ENCODE measurements at regions not wholly inside any gene's neighbourhood (a gene's known extent, or its start where the extent isn't known, plus 50 kb on each side); places are given as distances from the start of the nearest gene placed in this dataset.

DNA sequence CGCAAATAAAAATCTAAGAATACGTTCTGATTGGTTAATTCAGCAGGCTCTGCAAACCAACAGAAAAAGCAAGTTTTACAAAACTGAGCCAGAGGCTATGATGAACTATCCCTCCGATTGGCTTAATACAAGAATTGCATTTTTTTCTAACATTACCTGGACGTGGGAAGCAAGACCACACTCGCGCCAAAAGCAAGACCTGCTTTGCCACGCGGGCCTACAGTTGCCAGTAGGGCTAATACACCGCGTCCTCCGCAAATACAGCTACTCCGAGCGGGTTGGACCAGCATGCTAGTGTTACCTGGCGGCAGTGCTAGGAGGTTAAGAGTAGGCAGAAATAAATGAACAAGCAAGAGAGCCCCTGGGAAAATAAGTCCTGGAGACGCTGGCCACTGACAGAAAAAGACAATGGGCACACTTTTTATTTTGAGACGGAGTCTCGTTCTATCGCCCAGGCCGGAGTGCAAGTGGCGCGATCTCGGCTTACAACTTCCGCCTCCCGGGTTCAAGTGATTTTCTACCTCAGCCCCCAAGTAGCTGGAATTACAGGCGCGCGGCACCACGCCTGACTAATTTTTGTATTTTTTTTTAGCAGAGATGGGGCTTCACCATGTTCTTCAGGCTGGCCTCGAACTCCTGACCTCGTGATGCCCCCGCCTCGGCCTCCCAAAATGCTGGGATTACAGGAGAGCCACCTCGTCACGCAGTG is 131.9 kb upstream of the BTN3A2 start:
- peaks cover 8% of the 10 kb centered on the region for H3K27me3 Mint-ChIP-seq
- intact Hi-C loops (cut with DNase I, micrococcal nuclease): loop anchor here (1.0 to 5.0 kb wide), 5 partner anchors 9 to 110 kb away; a partner anchor contains a TSS
- peak overlapping the region; percentile 78 to 87 for H3K27ac ChIP-seq (ENCODE audit: low read depth in 1 of 2, low read length in 2 of 2)
- ChIA-PET CTCF (interaction anchor here (1.0 to 6.7 kb wide), 5 partner anchors 11 to 74 kb away, joined by 3 to 42 read pairs (median 7); a partner anchor contains a TSS), POLR2A (interaction anchor here (0.7 to 7.2 kb wide), 56 partner anchors 8 to 1660 kb away, joined by 3 to 754 read pairs (median 16); partner anchors contain the start of gene HMGN4)
- DNase-seq (peak in 12 of 14 experiments; percentile 14 to 85 (median 36)), ATAC-seq (ENCODE audit: poor library complexity) (peak; percentile 15)
- H3K27ac Mint-ChIP-seq: peak overlapping the region; percentile 99
- H3K36me3 Mint-ChIP-seq (ENCODE audit: low read depth): peaks cover 28% of the 10 kb centered on the region
- peaks cover 19% of the 10 kb centered on the region for H3K4me1 ChIP-seq (ENCODE audit: insufficient read depth, low read length)
- no peaks in the 10 kb centered on the region for H3K36me3 ChIP-seq (ENCODE audit: insufficient read depth, low read length)
- peak overlapping the region; percentile 66 for H3K4me3 ChIP-seq (ENCODE audit: low read length)
- TF ChIP-seq, protein P1, sequence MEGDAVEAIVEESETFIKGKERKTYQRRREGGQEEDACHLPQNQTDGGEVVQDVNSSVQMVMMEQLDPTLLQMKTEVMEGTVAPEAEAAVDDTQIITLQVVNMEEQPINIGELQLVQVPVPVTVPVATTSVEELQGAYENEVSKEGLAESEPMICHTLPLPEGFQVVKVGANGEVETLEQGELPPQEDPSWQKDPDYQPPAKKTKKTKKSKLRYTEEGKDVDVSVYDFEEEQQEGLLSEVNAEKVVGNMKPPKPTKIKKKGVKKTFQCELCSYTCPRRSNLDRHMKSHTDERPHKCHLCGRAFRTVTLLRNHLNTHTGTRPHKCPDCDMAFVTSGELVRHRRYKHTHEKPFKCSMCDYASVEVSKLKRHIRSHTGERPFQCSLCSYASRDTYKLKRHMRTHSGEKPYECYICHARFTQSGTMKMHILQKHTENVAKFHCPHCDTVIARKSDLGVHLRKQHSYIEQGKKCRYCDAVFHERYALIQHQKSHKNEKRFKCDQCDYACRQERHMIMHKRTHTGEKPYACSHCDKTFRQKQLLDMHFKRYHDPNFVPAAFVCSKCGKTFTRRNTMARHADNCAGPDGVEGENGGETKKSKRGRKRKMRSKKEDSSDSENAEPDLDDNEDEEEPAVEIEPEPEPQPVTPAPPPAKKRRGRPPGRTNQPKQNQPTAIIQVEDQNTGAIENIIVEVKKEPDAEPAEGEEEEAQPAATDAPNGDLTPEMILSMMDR (IDR thresholded peaks at IDR 0.05): no peak
- H3K4me3 Mint-ChIP-seq: peak overlapping the region; percentile 100
- H3K27me3 ChIP-seq (ENCODE audit: control insufficient read depth in 1 of 2, insufficient read depth in 2 of 2, low read length in 2 of 2): no peaks in the 10 kb centered on the region
- no peaks in the 10 kb centered on the region for H3K9me3 Mint-ChIP-seq
- peaks cover 42% of the 10 kb centered on the region for H3K4me1 Mint-ChIP-seq (ENCODE audit: low read depth)
- peaks cover 0 to 7% of the 10 kb centered on the region in 2 experiments for H3K9me3 ChIP-seq (ENCODE audit: control insufficient read depth in 1 of 2, insufficient read depth in 1 of 2, low read length in 2 of 2)

DNA sequence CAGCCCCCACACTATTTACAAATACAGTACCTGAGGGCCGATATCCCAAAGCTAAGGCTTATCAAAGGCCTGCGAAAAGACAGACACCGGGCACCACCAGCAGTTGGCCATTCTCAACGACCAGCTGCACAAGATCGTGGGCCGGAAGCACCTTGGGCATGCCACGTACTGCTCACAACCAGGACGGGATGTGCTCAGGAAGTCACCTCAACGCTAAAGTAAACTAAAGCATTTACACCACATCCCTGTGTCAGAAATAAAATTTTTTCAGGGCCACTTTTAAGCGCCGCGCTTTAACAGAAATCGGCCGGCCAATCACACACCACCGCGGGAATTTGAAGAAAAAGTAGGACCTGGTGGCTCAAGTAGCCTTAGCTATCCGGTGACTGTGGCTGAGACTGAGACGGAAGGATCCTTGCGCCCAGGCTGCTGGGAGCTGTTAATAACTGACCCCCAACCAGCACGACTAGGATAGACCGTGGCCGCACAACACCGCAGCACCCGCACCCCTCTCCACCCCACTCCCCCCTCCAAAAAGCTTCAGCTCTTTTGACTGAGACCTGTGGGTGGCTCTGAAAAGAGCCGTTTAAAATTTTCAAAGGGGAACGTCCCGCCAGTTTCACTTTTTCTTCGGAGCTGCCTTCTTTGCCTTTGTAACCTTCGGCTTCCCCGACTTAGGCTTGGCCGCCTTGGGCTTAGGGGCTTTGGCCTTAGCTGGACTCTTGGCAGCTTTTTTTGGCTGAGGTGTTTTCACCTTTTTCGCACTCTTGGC is 131.2 kb upstream of the BTN3A2 start:
- ChIA-PET POLR2A (interaction anchor here (0.6 to 7.2 kb wide), 79 partner anchors 8 to 1661 kb away, joined by 3 to 754 read pairs (median 8); partner anchors contain the start of genes BTN2A2, HFE and HMGN4), CTCF (interaction anchor here (0.6 to 6.7 kb wide), 12 partner anchors 11 to 75 kb away, joined by 3 to 42 read pairs (median 4); a partner anchor contains a TSS)
- intact Hi-C loops (cut with DNase I, micrococcal nuclease): loop anchor here (1.0 to 5.0 kb wide), 7 partner anchors 10 to 111 kb away; a partner anchor contains a TSS
- Mint-ChIP-seq H3K4me3 (peak overlapping the region; percentile 100), H3K27ac (peak overlapping the region; percentile 99), H3K36me3 (ENCODE audit: low read depth) (peaks cover 28% of the 10 kb centered on the region), H3K9me3 (no peaks in the 10 kb centered on the region), H3K27me3 (peaks cover 8% of the 10 kb centered on the region), H3K4me1 (ENCODE audit: low read depth) (peaks cover 42% of the 10 kb centered on the region)
- Histone ChIP-seq H3K27me3 (ENCODE audit: control insufficient read depth in 1 of 2, insufficient read depth in 2 of 2, low read length in 2 of 2) (no peaks in the 10 kb centered on the region), H3K4me3 (ENCODE audit: low read length) (peak overlapping the region; percentile 66), H3K9me3 (ENCODE audit: control insufficient read depth in 1 of 2, insufficient read depth in 1 of 2, low read length in 2 of 2) (peaks cover 0 to 7% of the 10 kb centered on the region in 2 experiments), H3K4me1 (ENCODE audit: insufficient read depth, low read length) (peaks cover 19% of the 10 kb centered on the region), H3K36me3 (ENCODE audit: insufficient read depth, low read length) (no peaks in the 10 kb centered on the region), H3K27ac (ENCODE audit: low read depth in 1 of 2, low read length in 2 of 2) (peak overlapping the region; percentile 78 to 87)
- peak; percentile 62 for ATAC-seq (ENCODE audit: poor library complexity)
- peak; percentile 48 to 91 (median 64) for DNase-seq
- TF ChIP-seq, protein P1 (IDR thresholded peaks at IDR 0.05): no peak

All from CD4-positive, alpha-beta T cell (primary cell).